ENCODE measurements at regions not wholly inside any gene's neighbourhood (a gene's known extent, or its start where the extent isn't known, plus 50 kb on each side); places are given as distances from the start of the nearest gene placed in this dataset.

DNA sequence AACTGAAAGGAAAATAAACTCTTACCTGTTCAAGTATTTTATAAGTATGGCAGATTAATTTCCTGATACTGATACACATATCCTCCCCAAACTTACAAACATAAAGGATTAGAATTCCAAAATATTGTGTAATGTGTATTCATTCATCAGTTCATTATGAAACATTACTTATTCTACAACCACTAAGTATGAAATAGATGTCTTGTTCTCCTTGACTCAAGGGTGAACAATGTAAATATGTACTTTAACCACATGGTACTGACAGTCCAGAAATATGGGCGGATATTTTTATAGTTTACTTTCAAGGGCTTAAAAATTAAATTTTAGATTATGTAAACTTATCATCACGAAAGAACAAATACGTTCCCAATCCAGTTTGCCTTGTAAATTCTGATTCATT lies 334.0 kb downstream of the LIG4 start:
- TF ChIP-seq CTCF (IDR thresholded peaks at IDR 0.05) (no peak), POLR2A (IDR thresholded peaks at IDR 0.05) (no peak)
